HuH-7 (cell line): ENCODE measurements at regions not wholly inside any gene's neighbourhood (a gene's known extent, or its start where the extent isn't known, plus 50 kb on each side); places are given as distances from the start of the nearest gene placed in this dataset.
"Not testable (repeated sequence)": the region's sequence is repeated elsewhere in the genome, so short reads cannot be mapped to it uniquely, and the experiment has no call there.

ENCODE experiments used
- DNase-seq: peaks from one replicate; pipeline ENCODE4 v3.0.0; 2011; ENCODE audit warnings: low spot score

GRCh38 chr17:71713846-71714245 is 407.0 kb upstream of the SOX9 start:
- no peak for DNase-seq

DNA sequence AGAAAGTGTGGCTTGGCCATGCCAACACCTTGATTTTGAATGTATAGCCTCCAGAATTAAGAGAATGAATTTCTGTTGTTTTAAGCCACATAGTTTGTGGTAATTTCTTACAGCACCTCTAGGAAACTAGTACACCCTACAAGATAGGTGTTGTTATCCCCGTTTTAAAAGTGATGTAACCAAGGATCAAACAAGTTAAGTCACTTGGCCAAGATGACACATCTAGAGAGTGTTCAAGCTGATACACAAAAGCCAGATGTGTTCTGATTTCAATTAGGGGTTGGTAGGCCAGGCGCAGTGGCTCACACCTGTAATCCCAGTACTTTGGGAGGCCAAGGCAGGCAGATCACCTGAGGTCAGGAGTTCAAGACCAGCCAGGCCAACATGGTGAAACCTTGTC is 396.5 kb upstream of the SOX9 start:
- DNase-seq = no peak

- no peak for DNase-seq
Measured at GRCh38 chr17:71725811-71726210, 395.0 kb upstream of the SOX9 start.

- DNase-seq = no peak
Measured at GRCh38 chr17:71726341-71726740, 394.5 kb upstream of the SOX9 start.

DNA sequence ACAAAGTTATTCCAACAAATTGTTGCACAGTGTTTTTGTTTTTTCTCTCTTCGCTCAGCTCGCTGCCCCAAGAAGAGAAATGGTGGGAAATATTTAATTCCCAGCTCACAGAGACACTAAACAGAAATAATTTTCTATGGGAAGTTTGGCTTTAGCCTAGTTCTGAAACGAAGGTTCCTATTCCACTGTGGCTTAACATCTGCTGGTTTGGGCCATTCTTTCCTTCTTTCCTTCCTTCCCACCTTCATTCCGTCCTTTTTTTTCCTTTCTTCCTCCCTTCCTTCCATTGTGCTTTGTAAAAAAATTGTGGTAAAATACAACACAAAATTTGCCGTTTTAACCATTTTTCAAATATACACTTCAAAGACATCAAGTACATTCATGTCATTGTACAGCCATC is 393.5 kb upstream of the SOX9 start:
- no peak for DNase-seq

DNA sequence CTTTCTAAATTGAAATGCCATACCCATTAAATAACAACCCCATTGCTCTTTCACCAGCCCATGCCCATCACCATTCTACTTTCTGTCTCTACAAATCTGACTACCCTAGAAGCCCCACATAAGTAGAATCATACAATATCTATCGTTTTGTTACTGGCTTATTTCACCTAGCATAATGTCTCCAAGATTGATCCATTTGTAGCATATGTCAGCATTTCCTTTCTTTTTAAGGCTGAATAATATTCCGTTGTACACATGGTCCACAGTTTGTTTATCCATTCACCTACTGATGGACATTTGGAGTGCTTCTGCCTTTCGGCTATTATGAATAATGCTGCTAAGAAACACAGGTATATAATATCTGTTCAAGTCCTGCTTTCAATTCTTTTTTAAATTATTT is 393.1 kb upstream of the SOX9 start:
- no peak for DNase-seq

GRCh38 chr17:71730871-71731270 is 389.9 kb upstream of the SOX9 start:
- no peak for DNase-seq

DNA sequence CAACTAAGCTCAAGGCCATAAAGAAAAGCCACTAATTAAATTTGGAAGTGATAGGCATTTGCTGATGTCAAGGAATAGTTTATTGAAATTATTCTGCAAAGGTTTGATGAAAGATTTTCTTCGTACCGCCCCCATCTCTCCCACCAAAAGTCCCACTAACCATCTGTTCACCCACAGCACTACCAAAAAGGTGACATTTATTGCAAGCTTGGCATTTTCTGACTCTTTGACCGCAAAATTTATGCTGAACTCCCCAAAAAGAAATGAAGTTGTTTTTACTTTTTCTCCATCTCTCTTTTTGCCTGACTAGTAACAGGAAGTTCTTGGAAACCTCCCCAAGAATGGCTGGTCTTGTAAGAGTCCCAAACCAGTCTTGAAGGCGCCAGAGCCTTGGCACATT is 384.9 kb upstream of the SOX9 start:
- no peak for DNase-seq

- no peak for DNase-seq
Measured at GRCh38 chr17:71740866-71741265, 380.0 kb upstream of the SOX9 start.

DNA sequence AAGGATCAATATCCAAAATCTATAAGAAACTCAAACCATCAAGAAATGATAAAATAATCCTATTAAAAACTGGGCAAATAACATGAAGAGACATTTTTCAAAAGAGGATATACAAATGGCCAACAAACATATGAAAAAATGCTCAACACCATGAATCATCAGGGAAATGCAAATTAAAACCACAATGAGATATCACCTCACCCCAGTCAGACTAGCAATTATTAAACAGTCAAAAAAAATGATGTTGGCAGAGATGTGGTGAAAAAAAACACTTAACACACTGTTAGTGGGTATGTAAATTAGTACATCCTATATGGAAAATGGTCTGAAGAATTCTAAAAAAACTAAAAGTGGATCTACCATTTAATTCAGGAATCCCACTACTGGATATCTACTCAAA is 379.0 kb upstream of the SOX9 start:
- no peak for DNase-seq

- no peak for DNase-seq
Measured at GRCh38 chr17:71748872-71749271, 371.9 kb upstream of the SOX9 start.

GRCh38 chr17:71753070-71753469 is 367.8 kb upstream of the SOX9 start:
- no peak for DNase-seq

- no peak for DNase-seq
Measured at GRCh38 chr17:71757156-71757555, 363.7 kb upstream of the SOX9 start.

- DNase-seq = no peak
Measured at GRCh38 chr17:71757956-71758355, 362.9 kb upstream of the SOX9 start.

GRCh38 chr17:71759422-71760060 is 361.3 kb upstream of the SOX9 start:
- DNase-seq = no peak

GRCh38 chr17:71760062-71760720 is 360.6 kb upstream of the SOX9 start:
- no peak for DNase-seq

GRCh38 chr17:71762526-71762925 is 358.3 kb upstream of the SOX9 start:
- DNase-seq = no peak

DNA sequence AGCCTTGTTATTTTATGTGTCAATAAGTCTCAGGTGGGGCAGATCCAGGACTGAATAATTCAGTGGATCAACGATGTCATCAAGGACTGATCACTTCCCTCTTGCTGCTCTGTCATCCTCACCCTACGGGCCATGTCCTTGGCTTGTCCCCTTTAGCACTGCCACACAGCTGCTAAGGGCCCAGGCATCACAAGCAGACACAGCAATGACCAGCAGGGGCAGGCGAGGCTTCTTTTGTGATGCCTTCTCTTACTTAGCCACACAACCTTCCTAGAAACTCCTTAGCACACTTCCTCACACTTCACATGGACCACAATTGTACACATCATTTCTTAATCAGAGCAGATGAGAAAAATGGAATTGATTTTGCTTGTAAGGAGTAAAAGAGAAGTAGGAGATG is 356.3 kb upstream of the SOX9 start:
- peak; percentile 32 for DNase-seq

- no peak for DNase-seq
Measured at GRCh38 chr17:71765437-71765836, 355.4 kb upstream of the SOX9 start.

DNA sequence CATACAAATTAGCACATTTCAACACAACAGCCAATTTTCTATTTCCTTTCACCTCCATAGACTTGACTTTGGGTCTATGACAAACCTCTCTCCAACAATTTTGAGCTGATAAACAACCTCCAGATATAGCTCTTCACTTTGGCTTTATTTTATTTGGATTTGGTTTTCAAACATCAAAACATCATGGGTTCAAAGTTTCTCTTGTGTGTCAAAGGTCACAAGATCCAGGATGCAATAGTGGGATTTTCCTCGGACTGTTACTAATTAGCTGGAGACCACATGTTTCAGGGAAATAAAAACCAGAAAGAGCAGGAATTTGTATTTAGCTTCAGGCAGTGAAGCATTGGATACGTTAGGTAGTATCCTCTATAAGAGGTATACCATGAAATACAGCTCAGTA is 351.0 kb upstream of the SOX9 start:
- DNase-seq = no peak

DNA sequence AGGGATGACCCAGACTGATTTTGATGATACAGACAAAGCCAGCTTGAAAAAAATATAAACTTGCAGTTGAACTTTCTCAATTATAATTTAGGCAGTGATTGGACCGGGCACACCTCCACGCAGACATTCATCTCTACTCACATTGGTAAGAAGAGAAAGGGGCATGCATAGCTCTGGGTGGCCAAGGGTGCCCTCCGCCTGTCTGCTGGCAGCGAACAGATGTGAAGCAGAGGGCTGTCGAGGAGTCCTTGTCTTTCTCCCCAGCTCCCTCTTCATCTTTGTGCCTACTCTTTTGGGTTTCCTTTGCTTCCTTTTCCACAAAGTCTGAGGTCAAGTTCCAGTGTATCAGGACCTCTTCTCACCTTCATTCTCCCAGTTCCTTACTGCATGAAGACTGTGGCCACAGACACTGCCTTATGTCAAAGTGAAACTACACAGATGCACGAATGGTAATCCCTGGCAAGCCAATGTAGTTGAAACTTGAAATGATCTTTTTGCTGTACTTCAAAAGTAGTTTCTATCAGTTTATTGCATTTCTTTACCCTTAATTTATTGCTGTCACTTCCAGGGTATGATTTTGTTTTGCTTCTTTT is 343.7 kb upstream of the SOX9 start:
- DNase-seq = no peak

DNA sequence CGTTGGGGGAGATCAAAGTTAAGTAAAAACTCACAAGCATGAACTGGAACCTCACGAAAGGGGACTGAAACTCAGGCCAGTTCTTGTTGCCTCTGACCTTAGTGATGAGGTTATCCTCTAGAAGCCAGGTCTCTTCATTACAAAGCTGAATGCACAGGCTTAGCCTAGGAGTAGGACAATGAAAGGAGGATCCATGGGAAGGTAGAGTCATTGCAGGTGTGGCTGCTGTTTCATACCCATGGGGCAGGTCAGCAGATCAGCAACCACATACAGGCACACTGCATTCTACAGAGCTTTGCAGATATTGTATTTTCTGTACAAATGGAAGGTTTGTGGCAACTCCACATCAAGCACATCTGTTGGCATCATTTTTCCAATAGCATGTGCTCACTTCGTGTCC is 341.3 kb upstream of the SOX9 start:
- no peak for DNase-seq

DNA sequence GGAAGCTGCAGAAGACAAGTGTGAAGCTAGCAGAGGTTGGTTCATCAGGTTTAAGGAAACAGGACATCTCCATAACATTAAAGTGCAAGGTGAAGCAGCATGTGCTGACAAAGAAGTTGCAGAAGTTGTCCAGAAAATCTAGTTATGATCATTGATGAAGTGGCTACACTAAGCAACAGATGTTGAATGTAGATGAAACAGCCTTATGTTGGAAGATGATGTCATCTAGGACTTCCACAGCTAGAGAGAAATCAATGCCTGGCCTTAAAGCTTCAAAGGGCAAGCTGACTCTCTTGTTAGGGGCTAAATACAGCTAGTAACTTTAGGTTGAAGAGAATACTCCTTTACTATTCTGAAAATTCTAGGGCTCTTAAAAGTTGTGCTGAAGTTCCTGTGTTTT is 340.2 kb upstream of the SOX9 start:
- DNase-seq = no peak

DNA sequence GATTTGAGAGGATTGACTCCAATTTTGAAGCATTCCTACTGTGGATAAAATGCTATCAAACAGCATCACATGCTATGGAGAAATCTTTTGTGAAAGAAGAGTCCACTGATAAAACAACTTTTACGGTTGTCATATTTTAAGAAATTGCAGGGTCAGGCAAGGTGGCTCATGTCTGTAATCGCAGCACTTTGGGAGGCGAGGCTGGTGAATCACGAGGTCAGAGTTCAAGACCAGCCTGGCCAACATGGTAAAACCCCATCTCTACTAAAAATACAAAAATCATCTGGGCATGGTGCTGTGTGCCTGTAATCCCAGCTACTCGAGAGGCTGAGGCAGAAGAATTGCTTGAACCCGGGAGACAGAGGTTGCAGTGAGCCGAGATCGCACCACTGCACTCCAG is 338.8 kb upstream of the SOX9 start:
- not testable (repeated sequence) for DNase-seq
